Endothelial cell of umbilical vein (primary cell): ENCODE measurements at regions not wholly inside any gene's neighbourhood (a gene's known extent, or its start where the extent isn't known, plus 50 kb on each side); places are given as distances from the start of the nearest gene placed in this dataset.

Experiments
- BruUV-seq: library from RNA; stranded (reverse); fragments of 400-500 nt; replicated peaks from 2 replicates; lab custom pipeline; 2021; lab: Mats Ljungman, UMichigan
- CTCF ChIA-PET: fragments of 300-600, 350-600 bp; sonication (Branson Sonifier 250); formaldehyde crosslinking; loops from one replicate; lab custom pipeline; 2021; ENCODE audit warnings: antibody characterized with exemption, inconsistent platforms; lab: Charles Lee
- POLR2A ChIA-PET: fragments of 300-600, 350-600 bp; sonication (Branson Sonifier 250); formaldehyde crosslinking; loops from one replicate; lab custom pipeline; 2021; ENCODE audit warnings: antibody characterized with exemption, inconsistent platforms; lab: Charles Lee
- DNase-seq: peaks from one replicate; pipeline ENCODE4 v3.0.0-alpha.2; 2011; ENCODE audit warnings: low read depth, low spot score
- FAIRE-seq: peaks from 2 replicates; lab custom pipeline; 2011; peaks lifted over from hg19 to GRCh38; lab: Jason Lieb, UNC
- H2AFZ ChIP-seq: 2 replicates; pipeline ENCODE4 v1.6.0; 2012; ENCODE audit warnings: low read depth, low read length, control low read depth, inconsistent platforms
- H3K27ac ChIP-seq: 2 replicates; pipeline ENCODE4 v1.5.1; 2011; ENCODE audit warnings: low read depth, mild to moderate bottlenecking, control low read depth, low read length, moderate library complexity; ENCODE audit not compliant: insufficient read depth
- H3K27me3 ChIP-seq, 2 experiments: 2 replicates each; pipeline versions ENCODE4 v1.6.0 to v1.6.1; 2011; ENCODE audit warnings: low read length in 2 of 2, mixed read lengths in 1 of 2; ENCODE audit not compliant: control insufficient read depth in 2 of 2, insufficient read depth in 2 of 2
- H3K36me3 ChIP-seq, 2 experiments: 2 replicates in 1 of 2; 3 replicates in 1 of 2; pipeline ENCODE4 v1.5.1; 2011; ENCODE audit warnings: low read length in 2 of 2, mild to moderate bottlenecking in 1 of 2, moderate library complexity in 1 of 2; ENCODE audit not compliant: control insufficient read depth in 2 of 2, insufficient read depth in 2 of 2; ENCODE audit errors: extremely low read depth in 1 of 2
- H3K4me1 ChIP-seq: 3 replicates; pipeline ENCODE4 v1.5.1; 2011; ENCODE audit warnings: mild to moderate bottlenecking, low read length; ENCODE audit not compliant: control insufficient read depth, insufficient read depth; ENCODE audit errors: extremely low read depth
- H3K4me2 ChIP-seq: 2 replicates; pipeline ENCODE4 v1.6.1; 2011; ENCODE audit warnings: low read length, control low read depth, mixed read lengths; ENCODE audit not compliant: insufficient read depth
- H3K4me3 ChIP-seq, 3 experiments: fragments of 200-600 bp in 1 of 3; sonication (generic), shearing (Covaris generic) in 1 of 3; replicated peaks in 1 of 3; 2 replicates each; pipeline ENCODE4 v1.5.1; 2011 to 2016; ENCODE audit warnings: control low read depth in 3 of 3, low read length in 3 of 3, mild to moderate bottlenecking in 2 of 3, inconsistent platforms in 1 of 3, low read depth in 1 of 3, moderate library complexity in 1 of 3; ENCODE audit not compliant: insufficient read depth in 1 of 3
- H3K79me2 ChIP-seq: 2 replicates; pipeline ENCODE4 v1.6.0; 2012; ENCODE audit warnings: low read length, inconsistent platforms; ENCODE audit not compliant: control insufficient read depth, insufficient read depth
- H3K9ac ChIP-seq: replicated peaks from 2 replicates; pipeline ENCODE3; 2011; ENCODE audit warnings: low read length, control low read depth; ENCODE audit not compliant: insufficient read depth; ENCODE audit errors: extremely low read depth
- H3K9me1 ChIP-seq: replicated peaks from 3 replicates; pipeline ENCODE4 v1.6.0; 2011; ENCODE audit warnings: mild to moderate bottlenecking, low read length; ENCODE audit not compliant: control insufficient read depth, insufficient read depth; ENCODE audit errors: extremely low read depth
- H3K9me3 ChIP-seq: replicated peaks from 2 replicates; pipeline ENCODE4 v1.5.1; 2012; ENCODE audit warnings: low read length, inconsistent platforms; ENCODE audit not compliant: control insufficient read depth, insufficient read depth
- H4K20me1 ChIP-seq: replicated peaks from 2 replicates; pipeline ENCODE3; 2011; ENCODE audit warnings: mild to moderate bottlenecking, low read length; ENCODE audit not compliant: control insufficient read depth, insufficient read depth; ENCODE audit errors: extremely low read depth
- EZH2 ChIP-seq: IDR thresholded peaks from 2 replicates; pipeline ENCODE4 v1.6.1; 2012; ENCODE audit warnings: borderline replicate concordance, low read depth, mild to moderate bottlenecking, moderate library complexity, low read length, inconsistent platforms; ENCODE audit not compliant: severe bottlenecking
- FOS ChIP-seq: IDR thresholded peaks from 2 replicates; pipeline ENCODE4 v1.6.1; 2011; ENCODE audit warnings: mild to moderate bottlenecking, low read length, moderate library complexity, borderline replicate concordance; ENCODE audit not compliant: insufficient read depth
- GATA2 ChIP-seq: IDR thresholded peaks from 2 replicates; pipeline ENCODE4 v1.7.0; 2011; ENCODE audit warnings: low read depth, mild to moderate bottlenecking, moderate library complexity, mixed read lengths, low read length; ENCODE audit not compliant: insufficient read length, insufficient read depth
- JUN ChIP-seq: IDR thresholded peaks from 2 replicates; pipeline ENCODE4 v1.6.1; 2011; ENCODE audit warnings: borderline replicate concordance, low read depth; ENCODE audit not compliant: insufficient read length, insufficient read depth
- MYC ChIP-seq: IDR thresholded peaks from one replicate; pipeline ENCODE4 v1.6.1; 2011; ENCODE audit warnings: mild to moderate bottlenecking, low read depth, low read length
- POLR2A ChIP-seq: IDR thresholded peaks from 2 replicates; pipeline ENCODE4 v1.6.1; 2012; ENCODE audit warnings: low read depth, mild to moderate bottlenecking, control low read depth, low read length
- POLR2AphosphoS5 ChIP-seq: IDR thresholded peaks from 2 replicates; pipeline ENCODE4 v1.6.1; 2012; ENCODE audit warnings: low read depth, mild to moderate bottlenecking, control low read depth, low read length, moderate library complexity; ENCODE audit not compliant: insufficient read depth
- dilution Hi-C: fragments of 300-500 bp; cut with MboI; formaldehyde crosslinking; loops from one replicate; pipeline ENCODE4 v1.15.0; 2019; ENCODE audit warnings: low sequenced_read_pairs; ENCODE audit not compliant: extremely low pct_ligation_motif_present
- intact Hi-C: fragments of 100-400 bp; cut with micrococcal nuclease; formaldehyde crosslinking; loops from one replicate; pipeline ENCODE4 v1.10.0; 2022
- TF ChIP-seq, protein P1 (sequence below): IDR thresholded peaks from 2 replicates; pipeline ENCODE4 v1.6.1; 2011; ENCODE audit not compliant: insufficient read depth, insufficient read length
- TF ChIP-seq, protein P2 (sequence below), 2 donors: IDR thresholded peaks; 1 replicate in 1 of 2; 2 replicates in 1 of 2; pipeline ENCODE4 v1.5.1; 2011; ENCODE audit warnings: low read length in 2 of 2, mild to moderate bottlenecking in 2 of 2, moderate library complexity in 2 of 2, control low read depth in 1 of 2, inconsistent platforms in 1 of 2, low read depth in 1 of 2; ENCODE audit not compliant: insufficient read depth in 1 of 2; ENCODE audit errors: extremely low read depth in 1 of 2

DNA sequence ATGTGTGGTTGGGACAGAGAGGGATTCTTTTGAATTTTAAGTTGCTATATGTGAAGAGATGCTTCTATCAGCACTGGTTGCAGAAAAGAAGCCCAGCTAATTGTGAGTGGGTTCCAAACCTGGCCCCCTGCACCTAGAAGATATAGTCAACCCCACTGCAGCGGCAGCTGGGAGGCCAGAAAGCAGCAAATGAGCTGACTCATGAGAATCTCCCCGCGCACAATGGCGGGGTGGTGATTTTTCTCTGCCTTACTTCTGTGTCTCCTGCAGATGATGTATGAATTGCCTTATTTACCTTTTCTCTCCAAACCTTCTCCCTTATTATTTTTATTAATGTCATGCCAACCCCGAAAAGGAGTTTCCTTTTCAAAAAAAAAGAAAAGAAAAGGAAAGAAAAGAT is 89.7 kb downstream of the MAF start:
- no TSS peak for BruUV-seq
- Histone ChIP-seq H3K36me3 (no peaks in the 10 kb centered on the region), H3K9me1 (no peaks in the 10 kb centered on the region), H2AFZ (no peak overlapping the region), H3K4me2 (no peak overlapping the region), H3K9ac (no peak overlapping the region), H3K4me3 (no peak overlapping the region), H3K9me3 (no peaks in the 10 kb centered on the region), H4K20me1 (no peaks in the 10 kb centered on the region), H3K27ac (no peak overlapping the region), H3K79me2 (no peaks in the 10 kb centered on the region), H3K4me1 (no peaks in the 10 kb centered on the region), H3K27me3 (no peaks in the 10 kb centered on the region)
- dilution Hi-C loops = no loop called here
- intact Hi-C loops = no loop called here
- FAIRE-seq (no peak), DNase-seq (no peak)
- no peak for TF ChIP-seq POLR2A
- TF ChIP-seq POLR2AphosphoS5 = no peak
- TF ChIP-seq, protein P1, sequence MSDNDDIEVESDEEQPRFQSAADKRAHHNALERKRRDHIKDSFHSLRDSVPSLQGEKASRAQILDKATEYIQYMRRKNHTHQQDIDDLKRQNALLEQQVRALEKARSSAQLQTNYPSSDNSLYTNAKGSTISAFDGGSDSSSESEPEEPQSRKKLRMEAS = no peak
- no peak for TF ChIP-seq FOS
- TF ChIP-seq JUN = no peak
- no peak for TF ChIP-seq MYC
- no peak for TF ChIP-seq GATA2
- no peak for TF ChIP-seq EZH2
- TF ChIP-seq, protein P2, sequence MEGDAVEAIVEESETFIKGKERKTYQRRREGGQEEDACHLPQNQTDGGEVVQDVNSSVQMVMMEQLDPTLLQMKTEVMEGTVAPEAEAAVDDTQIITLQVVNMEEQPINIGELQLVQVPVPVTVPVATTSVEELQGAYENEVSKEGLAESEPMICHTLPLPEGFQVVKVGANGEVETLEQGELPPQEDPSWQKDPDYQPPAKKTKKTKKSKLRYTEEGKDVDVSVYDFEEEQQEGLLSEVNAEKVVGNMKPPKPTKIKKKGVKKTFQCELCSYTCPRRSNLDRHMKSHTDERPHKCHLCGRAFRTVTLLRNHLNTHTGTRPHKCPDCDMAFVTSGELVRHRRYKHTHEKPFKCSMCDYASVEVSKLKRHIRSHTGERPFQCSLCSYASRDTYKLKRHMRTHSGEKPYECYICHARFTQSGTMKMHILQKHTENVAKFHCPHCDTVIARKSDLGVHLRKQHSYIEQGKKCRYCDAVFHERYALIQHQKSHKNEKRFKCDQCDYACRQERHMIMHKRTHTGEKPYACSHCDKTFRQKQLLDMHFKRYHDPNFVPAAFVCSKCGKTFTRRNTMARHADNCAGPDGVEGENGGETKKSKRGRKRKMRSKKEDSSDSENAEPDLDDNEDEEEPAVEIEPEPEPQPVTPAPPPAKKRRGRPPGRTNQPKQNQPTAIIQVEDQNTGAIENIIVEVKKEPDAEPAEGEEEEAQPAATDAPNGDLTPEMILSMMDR (IDR thresholded peaks at IDR 0.05; ENCODE audit: extremely low read depth in 1 of 2, insufficient read depth in 1 of 2, low read depth in 1 of 2, low read length in 2 of 2) = no peak
- ChIA-PET POLR2A (no interaction called here), CTCF (no interaction called here)
